H9 (cell line): ENCODE measurements at regions not wholly inside any gene's neighbourhood (a gene's known extent, or its start where the extent isn't known, plus 50 kb on each side); places are given as distances from the start of the nearest gene placed in this dataset.

Source experiments
- DNase-seq: peaks from one replicate; pipeline ENCODE4 v3.0.0-alpha.2; 2017
- H2AFZ ChIP-seq: one replicate; pipeline ENCODE4 v1.6.1; 2013; ENCODE audit warnings: mild to moderate bottlenecking, low read length, control low read depth, moderate library complexity
- H2AK5ac ChIP-seq: 2 replicates; pipeline ENCODE4 v1.6.1; 2013; ENCODE audit warnings: low read length, control low read depth, mixed read lengths; ENCODE audit not compliant: insufficient read length
- H2BK120ac ChIP-seq: one replicate; pipeline ENCODE4 v1.6.1; 2013; ENCODE audit warnings: low read depth, mild to moderate bottlenecking, low read length, control low read depth, inconsistent platforms; ENCODE audit not compliant: poor library complexity, severe bottlenecking
- H2BK12ac ChIP-seq: 2 replicates; pipeline ENCODE4 v1.6.1; 2013; ENCODE audit warnings: low read length, control low read depth, mixed read lengths, low read depth; ENCODE audit not compliant: insufficient read length
- H2BK15ac ChIP-seq: 2 replicates; pipeline ENCODE4 v1.6.1; 2013; ENCODE audit warnings: low read depth, low read length, control low read depth
- H2BK20ac ChIP-seq: one replicate; pipeline ENCODE4 v1.6.1; 2013; ENCODE audit warnings: low read depth, mild to moderate bottlenecking, low read length, control low read depth, inconsistent platforms; ENCODE audit not compliant: poor library complexity, severe bottlenecking
- H2BK5ac ChIP-seq: 2 replicates; pipeline ENCODE4 v1.6.1; 2013; ENCODE audit warnings: low read length, control low read depth, mixed read lengths; ENCODE audit not compliant: insufficient read length
- H3K14ac ChIP-seq: 2 replicates; pipeline ENCODE4 v1.6.1; 2013; ENCODE audit warnings: low read length, control low read depth; ENCODE audit not compliant: insufficient read depth
- H3K18ac ChIP-seq: 2 replicates; pipeline ENCODE4 v1.6.1; 2013; ENCODE audit warnings: low read depth, mild to moderate bottlenecking, mixed read lengths, low read length, control low read depth; ENCODE audit not compliant: insufficient read length
- H3K23ac ChIP-seq: 2 replicates; pipeline ENCODE4 v1.6.1; 2013; ENCODE audit warnings: low read length, control low read depth, mixed read lengths, low read depth; ENCODE audit not compliant: insufficient read length
- H3K23me2 ChIP-seq: 2 replicates; pipeline ENCODE4 v1.6.1; 2013; ENCODE audit warnings: low read depth, mild to moderate bottlenecking, mixed read lengths, low read length, control low read depth; ENCODE audit not compliant: insufficient read length, poor library complexity, severe bottlenecking
- H3K27ac ChIP-seq: 2 replicates; pipeline ENCODE4 v1.5.1; 2013; ENCODE audit warnings: low read length, control low read depth, mixed read lengths, low read depth; ENCODE audit not compliant: insufficient read length
- H3K27me3 ChIP-seq: 2 replicates; pipeline ENCODE4 v1.6.1; 2013; ENCODE audit warnings: low read length, control low read depth, inconsistent platforms; ENCODE audit not compliant: insufficient read depth
- H3K4ac ChIP-seq: 2 replicates; pipeline ENCODE4 v1.6.1; 2013; ENCODE audit warnings: low read depth, mild to moderate bottlenecking, control low read depth, inconsistent platforms, low read length, moderate library complexity
- H3K4me1 ChIP-seq: 2 replicates; pipeline ENCODE4 v1.6.1; 2013; ENCODE audit warnings: low read length, control low read depth, inconsistent platforms; ENCODE audit not compliant: insufficient read depth
- H3K4me2 ChIP-seq: 2 replicates; pipeline ENCODE4 v1.6.1; 2013; ENCODE audit warnings: low read length, control low read depth, mixed read lengths; ENCODE audit not compliant: insufficient read length, insufficient read depth
- H3K56ac ChIP-seq: 2 replicates; pipeline ENCODE4 v1.6.1; 2013; ENCODE audit warnings: low read depth, mild to moderate bottlenecking, mixed read lengths, low read length, control low read depth; ENCODE audit not compliant: insufficient read length
- H3K79me1 ChIP-seq: 2 replicates; pipeline ENCODE4 v1.6.1; 2013; ENCODE audit warnings: low read depth, mild to moderate bottlenecking, moderate library complexity, low read length, control low read depth, inconsistent platforms; ENCODE audit not compliant: insufficient read depth, poor library complexity, severe bottlenecking
- H3K79me2 ChIP-seq: 2 replicates; pipeline ENCODE4 v1.6.1; 2013; ENCODE audit warnings: low read length, control low read depth, inconsistent platforms; ENCODE audit not compliant: insufficient read depth
- H3K9ac ChIP-seq: 2 replicates; pipeline ENCODE4 v1.6.1; 2013; ENCODE audit warnings: low read length, control low read depth, mixed read lengths; ENCODE audit not compliant: insufficient read length; ENCODE audit errors: extremely low read depth
- H3K9me3 ChIP-seq: one replicate; pipeline ENCODE4 v1.6.1; 2013; ENCODE audit warnings: low read depth, low read length, inconsistent platforms; ENCODE audit not compliant: control insufficient read depth
- H3T11ph ChIP-seq: one replicate; pipeline ENCODE4 v1.6.1; 2013; ENCODE audit warnings: mild to moderate bottlenecking, low read length, control low read depth, inconsistent platforms
- H4K20me1 ChIP-seq: one replicate; pipeline ENCODE4 v1.6.1; 2013; ENCODE audit not compliant: control insufficient read depth, insufficient read length, insufficient read depth
- H4K5ac ChIP-seq: 2 replicates; pipeline ENCODE4 v1.6.1; 2013; ENCODE audit warnings: low read depth, mild to moderate bottlenecking, mixed read lengths, low read length, control low read depth; ENCODE audit not compliant: insufficient read length
- H4K8ac ChIP-seq: replicated peaks from 2 replicates; pipeline ENCODE4 v1.6.1; 2013; ENCODE audit warnings: low read length, control low read depth, mixed read lengths, low read depth; ENCODE audit not compliant: insufficient read length
- H4K91ac ChIP-seq: 2 replicates; pipeline ENCODE4 v1.6.1; 2013; ENCODE audit warnings: low read depth, mild to moderate bottlenecking, moderate library complexity, mixed read lengths, low read length, control low read depth; ENCODE audit not compliant: insufficient read length
- H3K27ac Mint-ChIP-seq, 3 experiments: 2 replicates in 2 of 3; 3 replicates in 1 of 3; pipeline ENCODE4 v1.8.0; 2020 to 2021; ENCODE audit warnings: mixed read lengths in 3 of 3, mild to moderate bottlenecking in 1 of 3, moderate library complexity in 1 of 3
- H3K27me3 Mint-ChIP-seq: 2 replicates; pipeline ENCODE4 v1.8.0; 2021; ENCODE audit warnings: low read depth, mild to moderate bottlenecking, moderate library complexity, mixed read lengths
- H3K36me3 Mint-ChIP-seq, 3 experiments: 2 replicates in 2 of 3; 3 replicates in 1 of 3; pipeline ENCODE4 v1.8.0; 2020 to 2021; ENCODE audit warnings: low read depth in 3 of 3, mixed read lengths in 3 of 3; ENCODE audit not compliant: insufficient read depth in 1 of 3
- H3K4me1 Mint-ChIP-seq, 2 experiments: 2 replicates each; pipeline ENCODE4 v1.8.0; 2020; ENCODE audit warnings: mixed read lengths in 2 of 2
- H3K4me3 Mint-ChIP-seq, 2 experiments: 2 replicates in 1 of 2; 3 replicates in 1 of 2; pipeline ENCODE4 v1.8.0; 2020 to 2021; ENCODE audit warnings: mild to moderate bottlenecking in 2 of 2, mixed read lengths in 2 of 2, moderate library complexity in 1 of 2
- H3K9me3 Mint-ChIP-seq, 2 experiments: 2 replicates in 1 of 2; 3 replicates in 1 of 2; pipeline ENCODE4 v1.8.0; 2020; ENCODE audit warnings: mild to moderate bottlenecking in 2 of 2, mixed read lengths in 2 of 2, moderate library complexity in 1 of 2
- CTCF ChIP-seq: fragments of 200-600 bp; sonication (generic); conservative IDR thresholded peaks from 3 replicates; pipeline ENCODE4 v1.8.0; 2021; ENCODE audit warnings: antibody characterized with exemption, mild to moderate bottlenecking
- WGBS: extraction: QIAGEN DNeasy Blood & Tissue Kit; methylation state at CpG from one replicate; pipeline ENCODE4 v1.1.7; 2013; ENCODE audit warnings: missing lambda C conversion rate, low lambda C conversion rate, mixed read lengths; ENCODE audit not compliant: insufficient read length; ENCODE audit errors: extremely low coverage; 5-methylcytosine and 5-hydroxymethylcytosine counted together

GRCh38 chr1:4976859-4977440 is 322.5 kb downstream of the AJAP1 start:
- no peak overlapping the region for H4K91ac ChIP-seq
- no peak overlapping the region for H3K27ac ChIP-seq
- no peak overlapping the region for H3K18ac ChIP-seq
- H3T11ph ChIP-seq, result no peak overlapping the region
- no peak overlapping the region for H3K4me2 ChIP-seq
- H2AK5ac ChIP-seq, result no peak overlapping the region
- no peak overlapping the region for H3K23ac ChIP-seq
- H2BK20ac ChIP-seq, result no peak overlapping the region
- H3K79me2 ChIP-seq, result no peaks in the 10 kb centered on the region
- no peaks in the 10 kb centered on the region for H3K9me3 ChIP-seq
- H3K14ac ChIP-seq, result no peak overlapping the region
- no peak overlapping the region for H2BK5ac ChIP-seq
- Mint-ChIP-seq H3K27ac (no peak overlapping the region), H3K4me1 (peaks cover 9 to 13% of the 10 kb centered on the region in 2 experiments; a peak in 3 of 4 replicates), H3K4me3 (no peak overlapping the region), H3K27me3 (peaks cover 12% of the 10 kb centered on the region), H3K9me3 (peaks cover 0 to 5% of the 10 kb centered on the region in 2 experiments; a peak in 3 of 5 replicates), H3K36me3 (peaks cover 0 to 4% (median 0%) of the 10 kb centered on the region in 3 experiments; a peak in 1 of 7 replicates)
- DNase-seq, result no peak
- no peaks in the 10 kb centered on the region for H3K4me1 ChIP-seq
- H2BK15ac ChIP-seq, result no peak overlapping the region
- no peak overlapping the region for H2BK120ac ChIP-seq
- WGBS, result no CpG with 5 or more reads among the region's 15 CpGs
- no peak overlapping the region for H4K8ac ChIP-seq
- no peaks in the 10 kb centered on the region for H3K27me3 ChIP-seq
- no peaks in the 10 kb centered on the region for H4K20me1 ChIP-seq
- H3K9ac ChIP-seq, result no peak overlapping the region
- TF ChIP-seq CTCF, result no peak
- H3K56ac ChIP-seq, result no peak overlapping the region
- no peaks in the 10 kb centered on the region for H3K79me1 ChIP-seq
- H2BK12ac ChIP-seq, result no peak overlapping the region
- H4K5ac ChIP-seq, result no peak overlapping the region
- no peak overlapping the region for H2AFZ ChIP-seq
- no peak overlapping the region for H3K4ac ChIP-seq
- H3K23me2 ChIP-seq, result no peaks in the 10 kb centered on the region
